GM21717 (cell line): ENCODE measurements at regions not wholly inside any gene's neighbourhood (a gene's known extent, or its start where the extent isn't known, plus 50 kb on each side); places are given as distances from the start of the nearest gene placed in this dataset.
A peak's percentile ranks its signal among the peaks of the same experiment; 100 is the strongest.
"Not testable (repeated sequence)": the region's sequence is repeated elsewhere in the genome, so short reads cannot be mapped to it uniquely, and the experiment has no call there.

Source experiments
- ATAC-seq: cut with Tn5 transposase; IDR thresholded peaks from one replicate; pipeline ENCODE4 v1.9.1; 2021; ENCODE audit warnings: mild to moderate bottlenecking, moderate library complexity; ENCODE audit not compliant: unreplicated experiment

DNA sequence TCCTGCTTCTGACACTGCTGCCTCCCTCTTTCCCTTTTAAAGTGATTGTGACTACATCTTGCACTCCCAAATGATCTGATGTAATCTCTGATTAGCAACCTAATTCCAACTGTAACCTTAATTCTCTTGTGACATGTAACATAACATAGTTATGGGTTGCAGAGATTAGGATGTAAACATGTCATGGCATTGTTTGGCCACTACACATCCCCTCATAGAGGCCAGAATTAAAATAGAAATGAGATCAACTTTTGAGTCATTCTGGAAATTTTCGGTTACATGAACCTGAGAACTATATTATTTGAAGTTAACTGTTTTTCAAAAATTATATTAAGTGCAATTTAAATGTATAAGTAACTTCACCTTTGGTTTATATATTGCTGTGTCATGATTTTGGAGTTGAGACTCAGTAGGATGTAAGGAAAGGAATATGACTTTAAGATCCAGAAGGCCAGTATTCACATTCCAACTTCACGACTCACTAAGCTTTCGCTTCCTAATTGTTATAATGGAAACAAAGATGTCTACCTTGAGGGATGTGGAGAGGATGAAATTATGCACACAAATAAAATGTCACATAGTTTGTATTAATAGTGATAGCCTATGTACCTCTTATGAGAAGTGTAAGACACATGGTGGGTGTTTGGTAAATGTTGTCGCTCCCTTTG is 611.9 kb upstream of the MAP3K7 start:
- ATAC-seq = no peak

DNA sequence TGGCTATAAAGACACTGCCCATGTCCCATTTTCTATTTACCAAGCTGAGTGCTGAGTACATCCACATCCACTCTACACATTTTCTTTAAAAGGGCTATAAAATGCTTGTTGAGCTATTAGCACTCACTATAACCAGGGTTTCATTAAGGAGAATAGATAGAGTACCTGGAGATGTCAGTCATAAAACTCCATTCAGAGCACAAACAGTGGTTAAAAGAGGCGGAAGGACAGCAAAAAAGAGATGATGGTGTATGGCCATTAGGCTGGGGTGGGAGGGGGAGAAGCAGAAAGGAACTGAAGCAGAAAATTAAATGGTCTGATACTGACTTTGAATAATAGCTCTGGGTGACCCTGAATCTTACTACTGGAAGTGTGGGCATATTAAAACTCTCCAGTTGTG is 609.9 kb upstream of the MAP3K7 start:
- no peak for ATAC-seq

GRCh38 chr6:91193446-91193845 is 606.6 kb upstream of the MAP3K7 start:
- no peak for ATAC-seq

- ATAC-seq = not testable (repeated sequence)
Measured at GRCh38 chr6:91190041-91190440, 603.2 kb upstream of the MAP3K7 start.

DNA sequence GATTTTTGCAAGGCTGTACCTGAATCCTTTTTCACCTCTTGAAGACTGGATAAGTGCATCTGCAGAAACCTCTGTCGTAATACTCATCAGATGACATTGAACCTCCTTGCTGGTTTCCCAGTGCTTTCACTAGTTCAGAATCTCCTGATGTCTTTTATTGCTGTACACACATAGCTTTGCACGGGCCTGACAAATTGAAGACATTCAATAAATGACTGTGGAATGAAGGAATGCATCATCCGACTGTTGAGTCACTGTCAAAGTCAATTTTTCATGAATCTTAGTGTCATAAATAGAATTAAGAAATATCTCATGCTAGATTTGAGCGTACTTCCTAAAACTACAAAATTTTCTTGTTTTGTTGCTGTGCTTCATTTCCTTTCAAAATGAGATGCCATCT is 598.2 kb upstream of the MAP3K7 start:
- ATAC-seq = no peak

DNA sequence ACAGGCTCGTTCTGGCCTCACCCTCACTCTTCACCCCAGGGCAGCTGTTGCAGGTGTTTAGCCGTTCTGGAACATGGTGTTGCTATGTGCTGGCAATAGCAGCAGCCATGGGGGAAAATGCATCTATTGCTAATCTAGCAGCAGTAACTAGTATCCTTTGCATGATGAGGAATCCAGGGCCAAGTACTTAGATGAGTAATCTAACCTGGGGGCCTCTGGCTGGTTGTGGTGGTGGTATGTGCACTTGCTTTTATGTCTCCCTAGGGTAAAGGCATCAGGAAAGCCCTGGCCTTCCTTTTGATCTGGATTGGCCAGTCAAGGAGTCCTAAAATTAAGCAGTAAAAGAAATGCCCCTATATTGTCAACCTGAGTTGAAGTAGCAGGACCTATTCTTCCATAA is 594.5 kb upstream of the MAP3K7 start:
- no peak for ATAC-seq

GRCh38 chr6:91173651-91174050 is 586.8 kb upstream of the MAP3K7 start:
- no peak for ATAC-seq

DNA sequence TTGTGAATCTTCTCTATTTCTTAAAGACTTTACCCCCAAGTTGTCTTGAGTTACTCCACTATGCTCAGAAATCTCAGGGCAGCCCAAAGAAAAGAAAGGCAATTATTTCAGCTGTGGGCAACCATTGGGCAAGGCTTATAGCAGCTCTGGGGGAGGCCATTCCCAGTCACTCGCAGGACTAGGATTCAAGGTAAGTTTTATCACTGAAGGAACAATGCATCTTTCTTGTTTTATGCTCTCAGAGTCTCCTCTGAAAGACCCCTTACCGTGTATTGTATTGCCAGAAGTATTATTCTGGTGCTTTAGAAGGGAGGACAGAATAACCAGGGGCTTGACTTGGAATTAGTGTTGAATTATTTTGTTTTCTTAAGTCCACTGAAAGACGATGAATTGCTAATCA is 586.3 kb upstream of the MAP3K7 start:
- no peak for ATAC-seq

DNA sequence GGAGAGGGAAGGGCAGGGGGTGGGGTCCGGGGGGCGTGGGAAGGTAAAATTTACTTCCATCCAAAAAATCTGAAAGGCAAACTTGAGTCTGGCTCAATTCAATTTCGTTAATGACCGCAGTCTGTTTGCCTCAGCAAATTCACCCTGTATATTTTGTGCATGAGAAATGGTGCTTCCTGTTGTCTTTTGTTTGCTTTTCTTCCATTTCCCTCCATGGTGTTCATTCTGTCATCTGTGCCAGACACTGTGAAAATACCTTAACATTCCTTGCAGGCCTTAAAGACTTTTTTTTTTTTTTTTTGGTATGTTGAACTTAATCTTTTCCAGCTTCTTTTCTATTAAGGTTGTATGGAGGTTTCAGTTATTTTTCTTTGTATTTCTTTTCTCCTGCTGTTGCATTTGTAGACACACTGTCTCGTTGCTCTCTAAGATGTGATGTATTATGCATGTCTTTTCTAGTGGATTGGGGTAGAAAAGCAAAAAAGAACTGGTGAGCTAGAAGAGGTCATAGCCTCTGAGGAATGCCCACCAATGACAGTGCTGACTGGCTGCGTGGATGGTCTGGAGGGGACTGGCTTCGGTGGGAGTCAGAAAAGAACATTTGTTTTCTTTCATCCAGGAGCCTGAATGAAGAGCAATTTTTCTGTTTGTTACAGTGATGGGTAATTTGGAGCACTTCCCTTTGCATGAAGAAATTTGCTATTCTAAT is 585.0 kb upstream of the MAP3K7 start:
- no peak for ATAC-seq

DNA sequence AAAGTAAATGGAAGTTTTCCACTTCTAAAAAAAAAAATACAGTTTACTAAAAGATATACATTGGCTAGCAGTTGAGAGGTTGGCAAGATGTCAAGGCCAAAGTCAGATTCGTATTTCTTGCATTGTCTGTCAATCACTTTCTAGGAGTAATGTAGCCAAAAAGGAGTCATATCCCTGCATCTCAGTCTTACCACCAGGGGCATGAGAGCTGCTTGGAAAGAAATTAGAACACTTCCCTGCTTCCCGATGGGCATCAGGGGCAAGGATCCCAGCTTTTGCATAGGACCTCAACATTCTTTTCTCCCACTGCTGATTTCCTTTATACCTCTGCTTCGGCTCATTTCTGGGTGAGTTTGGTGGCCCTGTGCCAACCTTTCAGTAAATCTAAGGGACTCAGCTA is 581.0 kb upstream of the MAP3K7 start:
- ATAC-seq = no peak

DNA sequence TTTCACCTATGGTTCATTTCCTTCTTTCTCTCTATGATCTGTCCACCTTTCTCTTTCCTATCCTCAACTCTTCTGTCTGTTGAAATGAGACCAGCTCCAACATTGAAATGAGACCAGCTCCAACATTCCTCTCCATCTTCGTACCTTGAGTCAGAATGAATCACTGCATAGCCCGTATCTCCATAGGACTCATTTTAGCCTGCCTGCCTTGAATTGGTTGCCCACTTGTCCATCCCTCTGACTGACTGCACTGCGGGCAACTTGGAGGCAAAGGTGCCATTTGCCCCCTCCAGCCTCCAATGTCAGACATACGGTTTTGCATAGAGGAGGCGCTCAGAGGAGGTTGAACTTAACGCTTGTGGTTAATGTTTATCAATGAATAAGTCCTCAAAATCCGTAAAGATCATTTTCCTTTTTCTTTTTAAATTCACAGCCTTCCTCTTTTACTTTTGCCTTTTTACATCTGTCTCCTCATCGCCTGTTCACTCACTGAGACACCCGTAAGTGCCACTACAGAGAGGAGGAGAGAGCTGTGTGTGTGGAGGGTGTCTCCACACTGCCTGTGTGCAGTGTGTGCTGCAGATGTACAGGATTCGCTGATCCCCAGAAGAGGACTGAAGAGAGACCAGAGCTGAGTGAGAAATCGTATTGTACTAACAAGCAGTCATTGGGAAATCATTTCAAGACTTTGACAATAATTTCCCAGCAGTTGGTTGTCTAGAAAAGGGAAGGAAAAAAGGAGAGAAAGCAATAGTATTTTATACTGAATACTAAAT is 579.6 kb upstream of the MAP3K7 start:
- no peak for ATAC-seq

DNA sequence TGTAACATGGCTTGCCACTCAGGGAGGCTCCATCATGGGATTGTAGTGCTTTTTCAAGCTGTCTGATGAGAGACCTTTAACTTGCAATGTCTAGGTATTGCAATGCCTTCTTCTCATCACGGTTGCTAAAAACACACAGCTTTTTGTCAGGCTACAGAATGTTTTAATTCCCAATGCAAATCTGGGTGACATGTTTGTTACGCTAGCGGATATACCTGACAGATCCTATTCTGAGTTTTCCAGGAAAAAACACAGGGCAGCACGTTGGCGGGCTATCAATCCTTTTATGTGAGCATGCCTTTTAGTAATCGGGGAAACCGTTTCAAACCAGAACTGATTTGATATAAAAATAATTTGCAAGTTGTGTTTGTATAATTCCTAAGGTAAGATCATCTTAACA is 577.2 kb upstream of the MAP3K7 start:
- ATAC-seq = no peak

DNA sequence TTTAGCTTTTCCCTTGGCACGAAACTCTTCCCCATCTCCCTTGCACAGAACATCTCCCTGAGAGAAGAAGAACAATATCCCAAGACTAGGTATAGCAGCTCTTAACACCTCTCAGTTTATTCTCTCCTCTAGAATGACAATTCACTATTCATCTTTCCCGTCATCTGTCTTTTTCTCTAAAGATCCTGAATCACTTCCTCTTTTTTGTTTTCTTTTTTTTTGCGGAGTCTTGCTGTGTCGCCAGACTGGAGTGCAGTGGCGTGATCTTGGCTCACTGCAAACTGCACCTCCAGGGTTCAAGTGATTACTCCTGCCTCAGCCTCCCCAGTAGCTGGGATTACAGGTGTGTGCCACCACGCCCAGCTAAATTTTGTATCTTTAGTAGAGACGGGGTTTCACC is 574.4 kb upstream of the MAP3K7 start:
- ATAC-seq = no peak

DNA sequence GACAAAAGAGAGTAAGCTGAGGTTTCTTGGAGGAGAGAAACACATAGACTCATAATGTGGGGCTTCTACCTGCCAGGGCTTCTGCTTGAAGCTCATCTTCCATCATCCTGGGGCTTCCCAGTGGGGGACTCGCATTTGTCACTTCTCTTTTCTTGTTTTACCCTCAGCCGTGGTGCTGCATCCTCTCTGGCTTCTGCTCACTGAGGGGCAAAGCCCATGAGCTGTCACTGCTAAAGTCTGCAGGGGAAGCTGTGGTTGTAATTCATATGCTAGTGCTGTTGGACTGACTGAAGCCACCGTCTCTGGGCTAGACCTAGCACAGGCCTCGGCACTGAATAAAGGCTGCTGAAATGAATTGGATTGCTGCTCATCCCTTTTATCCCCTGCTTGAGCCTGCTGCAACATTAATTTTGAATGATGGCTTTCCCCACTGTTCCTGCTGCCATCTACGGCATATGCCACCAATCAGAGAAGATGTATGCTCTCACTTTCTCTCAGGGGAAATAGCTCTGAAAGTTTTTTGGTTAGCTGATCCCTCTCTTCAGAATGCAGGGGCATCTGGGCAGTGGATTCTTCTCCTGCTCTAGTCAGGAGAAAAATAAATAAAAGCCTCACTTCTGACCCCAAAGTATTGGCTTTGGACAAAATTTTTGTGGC is 568.4 kb upstream of the MAP3K7 start:
- peak; percentile 81 for ATAC-seq

DNA sequence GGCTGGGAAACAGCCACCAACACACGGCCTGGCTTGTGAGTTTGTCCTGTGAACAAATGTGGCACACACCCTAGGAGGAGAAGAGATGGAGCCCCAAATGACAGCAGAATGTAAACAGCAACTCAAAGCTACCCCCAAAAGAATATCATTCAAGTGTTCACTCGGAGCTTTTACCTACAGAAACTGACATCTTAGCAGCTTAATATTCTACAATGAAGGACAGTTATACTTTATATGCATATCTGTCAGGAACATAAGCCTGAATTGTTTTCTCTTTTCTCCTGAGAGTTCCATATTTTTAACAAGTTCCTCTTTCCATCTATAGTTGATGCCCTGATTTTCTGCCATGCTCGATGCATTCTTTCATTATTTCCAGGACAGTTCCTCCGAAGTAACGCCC is 566.0 kb upstream of the MAP3K7 start:
- ATAC-seq = no peak

- no peak for ATAC-seq
Measured at GRCh38 chr6:91149956-91150705, 563.3 kb upstream of the MAP3K7 start.

DNA sequence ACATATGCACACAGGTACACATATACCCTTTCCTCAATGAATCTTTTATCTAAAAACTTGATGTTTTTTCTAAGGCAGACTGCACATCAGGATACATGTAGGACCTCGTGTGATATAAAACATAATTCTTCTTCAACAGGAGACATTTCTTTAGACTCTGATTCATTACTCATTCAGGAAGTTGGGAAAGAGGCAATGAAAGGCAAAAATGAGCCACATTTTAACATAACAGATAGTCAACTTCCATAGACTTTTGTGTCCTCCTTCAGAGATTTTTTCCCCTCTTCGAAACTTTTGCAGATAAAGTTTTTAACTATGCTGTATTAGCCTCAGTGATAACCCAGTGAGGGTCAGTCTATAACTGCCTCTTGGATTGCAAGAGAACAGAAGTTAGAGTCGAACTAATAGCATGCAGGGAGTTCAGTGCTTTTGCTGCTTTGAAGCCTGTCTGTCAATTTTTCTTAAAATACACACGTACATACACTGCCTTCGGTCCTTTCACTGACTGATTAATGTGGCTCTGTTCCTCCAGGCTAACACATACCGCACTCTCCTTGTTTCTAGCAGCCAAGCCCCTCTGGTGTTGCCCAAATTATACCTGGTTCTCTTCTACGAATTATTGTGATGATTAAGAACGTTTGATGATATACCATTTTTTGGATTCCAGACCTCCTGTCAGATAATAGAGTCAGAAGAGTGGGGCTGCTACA is 562.5 kb upstream of the MAP3K7 start:
- no peak for ATAC-seq

GRCh38 chr6:91144126-91144525 is 557.3 kb upstream of the MAP3K7 start:
- no peak for ATAC-seq

GRCh38 chr6:91142154-91142553 is 555.3 kb upstream of the MAP3K7 start:
- ATAC-seq = no peak

DNA sequence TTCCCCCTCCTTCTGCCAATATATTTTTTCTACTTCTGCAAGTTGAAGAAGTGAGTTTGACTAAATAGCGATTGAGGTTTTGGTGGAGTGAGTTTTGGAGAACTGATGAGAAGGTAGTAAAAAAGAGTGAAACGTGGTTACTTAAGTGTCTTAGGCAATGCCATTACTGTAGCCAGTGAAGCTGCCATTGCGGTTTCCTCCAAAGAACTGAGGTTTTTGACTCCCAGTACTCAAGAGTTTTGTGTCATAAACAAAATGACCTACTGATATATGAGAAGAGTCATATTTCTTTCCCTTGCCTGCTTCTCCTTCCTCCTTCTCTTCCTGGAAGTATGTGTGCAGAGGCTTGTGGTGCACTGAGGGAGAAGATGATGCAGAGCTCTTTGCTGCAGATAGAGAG is 554.5 kb upstream of the MAP3K7 start:
- no peak for ATAC-seq
